AG09319 (cell line): ENCODE measurements at regions not wholly inside any gene's neighbourhood (a gene's known extent, or its start where the extent isn't known, plus 50 kb on each side); places are given as distances from the start of the nearest gene placed in this dataset.

Source experiments
- DNase-seq: peaks from one replicate; pipeline ENCODE4 v3.0.0-alpha.2; 2010; ENCODE audit warnings: low read depth; ENCODE audit errors: extremely low read depth
- CTCF ChIP-seq: IDR thresholded peaks from 2 replicates; pipeline ENCODE4 v1.5.1; 2011; ENCODE audit warnings: low read depth, mild to moderate bottlenecking, inconsistent platforms, low read length, moderate library complexity

DNA sequence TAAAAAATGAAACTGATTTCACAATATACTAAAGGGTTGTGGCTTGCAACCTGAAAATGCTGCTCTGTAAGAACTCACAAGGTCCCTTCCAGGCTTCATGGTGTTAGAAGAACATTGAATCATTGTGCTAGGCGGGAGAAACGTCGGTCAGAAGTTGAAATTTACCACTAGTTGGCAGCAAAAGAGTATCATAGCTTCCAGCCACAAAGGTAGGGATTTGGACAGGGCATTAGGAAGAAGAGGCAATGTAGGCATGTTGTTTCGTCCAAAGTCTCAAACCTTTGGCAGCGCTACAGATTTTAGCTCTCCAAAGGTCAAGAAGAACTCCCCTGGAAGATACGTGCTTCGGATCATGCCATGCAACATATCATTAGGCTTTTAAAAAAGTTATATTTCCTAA is 62.5 kb upstream of the ZP4 start:
- TF ChIP-seq CTCF: no peak
- DNase-seq: no peak
